ENCODE measurements at regions not wholly inside any gene's neighbourhood (a gene's known extent, or its start where the extent isn't known, plus 50 kb on each side); places are given as distances from the start of the nearest gene placed in this dataset.
"Not testable (repeated sequence)": the region's sequence is repeated elsewhere in the genome, so short reads cannot be mapped to it uniquely, and the experiment has no call there.

GRCh38 chr10:62694537-62695126 lies 109.9 kb upstream of the ADO start:
- no peaks in the 10 kb centered on the region for H3K4me1 ChIP-seq (ENCODE audit: control insufficient read depth in 1 of 2, insufficient read depth in 2 of 2, low read length in 2 of 2)
- peaks cover 8 to 15% of the 10 kb centered on the region in 2 donors for H3K9me3 ChIP-seq (ENCODE audit: control insufficient read depth in 1 of 2, low read length in 2 of 2)
- H3K27me3 ChIP-seq (ENCODE audit: low read depth, low read length) = no peaks in the 10 kb centered on the region
- no peaks in the 10 kb centered on the region for H3K36me3 ChIP-seq (ENCODE audit: control insufficient read depth in 1 of 2, insufficient read depth in 2 of 2, low read length in 2 of 2)
- H3K4me3 ChIP-seq (ENCODE audit: low read depth in 1 of 2, low read length in 2 of 2) = no peak overlapping the region
- no peak overlapping the region for H3K27ac ChIP-seq (ENCODE audit: low read length)

- H3K36me3 ChIP-seq (ENCODE audit: control insufficient read depth in 1 of 2, insufficient read depth in 2 of 2, low read length in 2 of 2) = no peaks in the 10 kb centered on the region
- H3K27me3 ChIP-seq (ENCODE audit: low read depth, low read length) = no peaks in the 10 kb centered on the region
- no peaks in the 10 kb centered on the region for H3K4me1 ChIP-seq (ENCODE audit: control insufficient read depth in 1 of 2, insufficient read depth in 2 of 2, low read length in 2 of 2)
- no peak overlapping the region for H3K4me3 ChIP-seq (ENCODE audit: low read depth in 1 of 2, low read length in 2 of 2)
- H3K9me3 ChIP-seq (ENCODE audit: control insufficient read depth in 1 of 2, low read length in 2 of 2) = peaks cover 11 to 15% of the 10 kb centered on the region in 2 donors
- no peak overlapping the region for H3K27ac ChIP-seq (ENCODE audit: low read length)
These were observed 107.7 kb upstream of the ADO start for GRCh38 chr10:62696798-62697197.

- Histone ChIP-seq H3K27me3 (ENCODE audit: low read depth, low read length) (no peaks in the 10 kb centered on the region), H3K27ac (ENCODE audit: low read length) (no peak overlapping the region), H3K4me1 (ENCODE audit: control insufficient read depth in 1 of 2, insufficient read depth in 2 of 2, low read length in 2 of 2) (no peaks in the 10 kb centered on the region), H3K4me3 (ENCODE audit: low read depth in 1 of 2, low read length in 2 of 2) (no peak overlapping the region), H3K9me3 (ENCODE audit: control insufficient read depth in 1 of 2, low read length in 2 of 2) (peaks cover 11 to 15% of the 10 kb centered on the region in 2 donors), H3K36me3 (ENCODE audit: control insufficient read depth in 1 of 2, insufficient read depth in 2 of 2, low read length in 2 of 2) (no peaks in the 10 kb centered on the region)
These were observed 105.4 kb upstream of the ADO start for GRCh38 chr10:62699148-62699547.

GRCh38 chr10:62704121-62704520 lies 100.4 kb upstream of the ADO start:
- not testable (repeated sequence) for H3K4me3 ChIP-seq (ENCODE audit: low read depth in 1 of 2, low read length in 2 of 2); H3K27me3 ChIP-seq (ENCODE audit: low read depth, low read length); H3K36me3 ChIP-seq (ENCODE audit: control insufficient read depth in 1 of 2, insufficient read depth in 2 of 2, low read length in 2 of 2)

GRCh38 chr10:62705789-62706188 lies 98.7 kb upstream of the ADO start:
- H3K27ac ChIP-seq (ENCODE audit: low read length) = no peak overlapping the region

More at GRCh38 chr10:62704121-62704520, 100.4 kb upstream of the ADO start:
- not testable (repeated sequence) for H3K4me1 ChIP-seq (ENCODE audit: control insufficient read depth in 1 of 2, insufficient read depth in 2 of 2, low read length in 2 of 2); H3K9me3 ChIP-seq (ENCODE audit: control insufficient read depth in 1 of 2, low read length in 2 of 2); H3K27ac ChIP-seq (ENCODE audit: low read length)

GRCh38 chr10:62707810-62708209 lies 96.7 kb upstream of the ADO start:
- no peak overlapping the region for H3K27ac ChIP-seq (ENCODE audit: low read length)
- no peaks in the 10 kb centered on the region for H3K27me3 ChIP-seq (ENCODE audit: low read depth, low read length)
- no peaks in the 10 kb centered on the region for H3K36me3 ChIP-seq (ENCODE audit: control insufficient read depth in 1 of 2, insufficient read depth in 2 of 2, low read length in 2 of 2)
- H3K4me3 ChIP-seq (ENCODE audit: low read depth in 1 of 2, low read length in 2 of 2) = no peak overlapping the region
- no peaks in the 10 kb centered on the region for H3K9me3 ChIP-seq (ENCODE audit: control insufficient read depth in 1 of 2, low read length in 2 of 2)
- H3K4me1 ChIP-seq (ENCODE audit: control insufficient read depth in 1 of 2, insufficient read depth in 2 of 2, low read length in 2 of 2) = no peaks in the 10 kb centered on the region

More at GRCh38 chr10:62705789-62706188, 98.7 kb upstream of the ADO start:
- Histone ChIP-seq H3K4me3 (ENCODE audit: low read depth in 1 of 2, low read length in 2 of 2) (no peak overlapping the region), H3K36me3 (ENCODE audit: control insufficient read depth in 1 of 2, insufficient read depth in 2 of 2, low read length in 2 of 2) (no peaks in the 10 kb centered on the region), H3K9me3 (ENCODE audit: control insufficient read depth in 1 of 2, low read length in 2 of 2) (no peaks in the 10 kb centered on the region), H3K4me1 (ENCODE audit: control insufficient read depth in 1 of 2, insufficient read depth in 2 of 2, low read length in 2 of 2) (no peaks in the 10 kb centered on the region), H3K27me3 (ENCODE audit: low read depth, low read length) (no peaks in the 10 kb centered on the region)

GRCh38 chr10:62708569-62708968 lies 96.0 kb upstream of the ADO start:
- H3K9me3 ChIP-seq (ENCODE audit: control insufficient read depth in 1 of 2, low read length in 2 of 2) = no peaks in the 10 kb centered on the region
- no peaks in the 10 kb centered on the region for H3K27me3 ChIP-seq (ENCODE audit: low read depth, low read length)
- H3K4me1 ChIP-seq (ENCODE audit: control insufficient read depth in 1 of 2, insufficient read depth in 2 of 2, low read length in 2 of 2) = no peaks in the 10 kb centered on the region
- H3K36me3 ChIP-seq (ENCODE audit: control insufficient read depth in 1 of 2, insufficient read depth in 2 of 2, low read length in 2 of 2) = no peaks in the 10 kb centered on the region
- H3K4me3 ChIP-seq (ENCODE audit: low read depth in 1 of 2, low read length in 2 of 2) = no peak overlapping the region
- H3K27ac ChIP-seq (ENCODE audit: low read length) = no peak overlapping the region

- H3K36me3 ChIP-seq (ENCODE audit: control insufficient read depth in 1 of 2, insufficient read depth in 2 of 2, low read length in 2 of 2) = no peaks in the 10 kb centered on the region
- H3K9me3 ChIP-seq (ENCODE audit: control insufficient read depth in 1 of 2, low read length in 2 of 2) = no peaks in the 10 kb centered on the region
- no peak overlapping the region for H3K4me3 ChIP-seq (ENCODE audit: low read depth in 1 of 2, low read length in 2 of 2)
These were observed 95.3 kb upstream of the ADO start for GRCh38 chr10:62709200-62709599.

GRCh38 chr10:62710182-62710581 lies 94.3 kb upstream of the ADO start:
- no peaks in the 10 kb centered on the region for H3K36me3 ChIP-seq (ENCODE audit: control insufficient read depth in 1 of 2, insufficient read depth in 2 of 2, low read length in 2 of 2)
- H3K4me1 ChIP-seq (ENCODE audit: control insufficient read depth in 1 of 2, insufficient read depth in 2 of 2, low read length in 2 of 2) = no peaks in the 10 kb centered on the region
- H3K27me3 ChIP-seq (ENCODE audit: low read depth, low read length) = no peaks in the 10 kb centered on the region
- no peak overlapping the region for H3K4me3 ChIP-seq (ENCODE audit: low read depth in 1 of 2, low read length in 2 of 2)
- H3K9me3 ChIP-seq (ENCODE audit: control insufficient read depth in 1 of 2, low read length in 2 of 2) = no peaks in the 10 kb centered on the region
- H3K27ac ChIP-seq (ENCODE audit: low read length) = no peak overlapping the region

More at GRCh38 chr10:62709200-62709599, 95.3 kb upstream of the ADO start:
- Histone ChIP-seq H3K27me3 (ENCODE audit: low read depth, low read length) (no peaks in the 10 kb centered on the region), H3K4me1 (ENCODE audit: control insufficient read depth in 1 of 2, insufficient read depth in 2 of 2, low read length in 2 of 2) (no peaks in the 10 kb centered on the region), H3K27ac (ENCODE audit: low read length) (no peak overlapping the region)

- no peaks in the 10 kb centered on the region for H3K36me3 ChIP-seq (ENCODE audit: control insufficient read depth in 1 of 2, insufficient read depth in 2 of 2, low read length in 2 of 2)
These were observed 89.1 kb upstream of the ADO start for GRCh38 chr10:62715383-62715782.

GRCh38 chr10:62718585-62718984 lies 85.9 kb upstream of the ADO start:
- Histone ChIP-seq H3K27me3 (ENCODE audit: low read depth, low read length) (no peaks in the 10 kb centered on the region), H3K4me3 (ENCODE audit: low read depth in 1 of 2, low read length in 2 of 2) (no peak overlapping the region), H3K4me1 (ENCODE audit: control insufficient read depth in 1 of 2, insufficient read depth in 2 of 2, low read length in 2 of 2) (no peaks in the 10 kb centered on the region), H3K27ac (ENCODE audit: low read length) (no peak overlapping the region), H3K9me3 (ENCODE audit: control insufficient read depth in 1 of 2, low read length in 2 of 2) (no peaks in the 10 kb centered on the region), H3K36me3 (ENCODE audit: control insufficient read depth in 1 of 2, insufficient read depth in 2 of 2, low read length in 2 of 2) (no peaks in the 10 kb centered on the region)

More at GRCh38 chr10:62715383-62715782, 89.1 kb upstream of the ADO start:
- Histone ChIP-seq H3K4me1 (ENCODE audit: control insufficient read depth in 1 of 2, insufficient read depth in 2 of 2, low read length in 2 of 2) (no peaks in the 10 kb centered on the region), H3K4me3 (ENCODE audit: low read depth in 1 of 2, low read length in 2 of 2) (no peak overlapping the region), H3K27ac (ENCODE audit: low read length) (no peak overlapping the region), H3K27me3 (ENCODE audit: low read depth, low read length) (no peaks in the 10 kb centered on the region), H3K9me3 (ENCODE audit: control insufficient read depth in 1 of 2, low read length in 2 of 2) (no peaks in the 10 kb centered on the region)

- no peak overlapping the region for H3K27ac ChIP-seq (ENCODE audit: low read length)
- no peaks in the 10 kb centered on the region for H3K9me3 ChIP-seq (ENCODE audit: control insufficient read depth in 1 of 2, low read length in 2 of 2)
- no peaks in the 10 kb centered on the region for H3K36me3 ChIP-seq (ENCODE audit: control insufficient read depth in 1 of 2, insufficient read depth in 2 of 2, low read length in 2 of 2)
- no peak overlapping the region for H3K4me3 ChIP-seq (ENCODE audit: low read depth in 1 of 2, low read length in 2 of 2)
- H3K4me1 ChIP-seq (ENCODE audit: control insufficient read depth in 1 of 2, insufficient read depth in 2 of 2, low read length in 2 of 2) = no peaks in the 10 kb centered on the region
- no peaks in the 10 kb centered on the region for H3K27me3 ChIP-seq (ENCODE audit: low read depth, low read length)
These were observed 85.5 kb upstream of the ADO start for GRCh38 chr10:62719061-62719460.

All from muscle layer of duodenum (tissue), 2 donors.